Upper lobe of right lung (tissue), 1 donor: ENCODE measurements at regions not wholly inside any gene's neighbourhood (a gene's known extent, or its start where the extent isn't known, plus 50 kb on each side); places are given as distances from the start of the nearest gene placed in this dataset.

Experiments used
- ATAC-seq: fragments of 200-7000 bp; cut with Tn5 transposase; one replicate; pipeline ENCODE4 v1.9.1; 2020; ENCODE audit warnings: mild to moderate bottlenecking, moderate library complexity
- DNase-seq: peaks from one replicate; pipeline ENCODE4 v3.0.0-alpha.2; 2020
- H3K27ac ChIP-seq: fragments of 200-600 bp; one replicate; pipeline ENCODE4 v1.8.0; 2022
- H3K27me3 ChIP-seq: fragments of 200-600 bp; one replicate; pipeline ENCODE4 v1.8.0; 2022; ENCODE audit warnings: mild to moderate bottlenecking
- H3K36me3 ChIP-seq: fragments of 200-600 bp; one replicate; pipeline ENCODE4 v1.8.0; 2022
- H3K4me1 ChIP-seq: fragments of 200-600 bp; one replicate; pipeline ENCODE4 v1.8.0; 2022
- H3K4me3 ChIP-seq: fragments of 200-600 bp; one replicate; pipeline ENCODE4 v1.8.0; 2022; ENCODE audit warnings: mild to moderate bottlenecking
- H3K9me3 ChIP-seq: fragments of 200-600 bp; one replicate; pipeline ENCODE4 v1.8.0; 2022
- intact Hi-C: fragments of 100-400 bp; cut with DNase I; formaldehyde crosslinking; loops from one replicate; pipeline ENCODE4 v1.11.0; 2022
- TF ChIP-seq, protein P1 (sequence below): fragments of 200-600 bp; IDR thresholded peaks from one replicate; pipeline ENCODE4 v1.8.0; 2022; ENCODE audit warnings: antibody characterized with exemption
- donor health status: DM: no; HTN: yes; CAD: no; lungs with severe emphysema.

DNA sequence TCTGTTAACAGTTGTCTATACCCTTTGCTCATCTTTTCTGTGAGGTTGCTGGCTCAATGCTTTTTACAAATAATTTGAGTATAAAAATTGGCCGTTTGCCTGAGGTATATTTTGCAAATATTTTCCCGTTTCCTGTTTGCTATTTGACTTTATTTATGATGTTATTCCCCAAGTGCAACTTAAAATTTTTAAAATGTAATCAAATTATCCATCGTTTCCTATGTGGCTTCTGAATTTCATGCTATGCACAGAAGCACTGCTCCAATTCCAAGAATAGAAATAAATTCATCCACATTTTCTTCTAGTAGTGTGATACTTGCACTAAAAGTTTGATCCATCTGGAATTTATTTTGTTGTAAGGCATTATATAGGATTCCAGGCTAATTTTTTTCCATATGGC lies 123.6 kb downstream of the ZNF608 start:
- ATAC-seq (no peak), DNase-seq (no peak)
- TF ChIP-seq, protein P1, sequence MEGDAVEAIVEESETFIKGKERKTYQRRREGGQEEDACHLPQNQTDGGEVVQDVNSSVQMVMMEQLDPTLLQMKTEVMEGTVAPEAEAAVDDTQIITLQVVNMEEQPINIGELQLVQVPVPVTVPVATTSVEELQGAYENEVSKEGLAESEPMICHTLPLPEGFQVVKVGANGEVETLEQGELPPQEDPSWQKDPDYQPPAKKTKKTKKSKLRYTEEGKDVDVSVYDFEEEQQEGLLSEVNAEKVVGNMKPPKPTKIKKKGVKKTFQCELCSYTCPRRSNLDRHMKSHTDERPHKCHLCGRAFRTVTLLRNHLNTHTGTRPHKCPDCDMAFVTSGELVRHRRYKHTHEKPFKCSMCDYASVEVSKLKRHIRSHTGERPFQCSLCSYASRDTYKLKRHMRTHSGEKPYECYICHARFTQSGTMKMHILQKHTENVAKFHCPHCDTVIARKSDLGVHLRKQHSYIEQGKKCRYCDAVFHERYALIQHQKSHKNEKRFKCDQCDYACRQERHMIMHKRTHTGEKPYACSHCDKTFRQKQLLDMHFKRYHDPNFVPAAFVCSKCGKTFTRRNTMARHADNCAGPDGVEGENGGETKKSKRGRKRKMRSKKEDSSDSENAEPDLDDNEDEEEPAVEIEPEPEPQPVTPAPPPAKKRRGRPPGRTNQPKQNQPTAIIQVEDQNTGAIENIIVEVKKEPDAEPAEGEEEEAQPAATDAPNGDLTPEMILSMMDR: no peak
- no peaks in the 10 kb centered on the region for H3K36me3 ChIP-seq
- intact Hi-C loops: no loop called here
- no peak overlapping the region for H3K4me3 ChIP-seq
- no peak overlapping the region for H3K27ac ChIP-seq
- H3K27me3 ChIP-seq: no peaks in the 10 kb centered on the region
- H3K9me3 ChIP-seq: no peaks in the 10 kb centered on the region
- H3K4me1 ChIP-seq: no peaks in the 10 kb centered on the region

DNA sequence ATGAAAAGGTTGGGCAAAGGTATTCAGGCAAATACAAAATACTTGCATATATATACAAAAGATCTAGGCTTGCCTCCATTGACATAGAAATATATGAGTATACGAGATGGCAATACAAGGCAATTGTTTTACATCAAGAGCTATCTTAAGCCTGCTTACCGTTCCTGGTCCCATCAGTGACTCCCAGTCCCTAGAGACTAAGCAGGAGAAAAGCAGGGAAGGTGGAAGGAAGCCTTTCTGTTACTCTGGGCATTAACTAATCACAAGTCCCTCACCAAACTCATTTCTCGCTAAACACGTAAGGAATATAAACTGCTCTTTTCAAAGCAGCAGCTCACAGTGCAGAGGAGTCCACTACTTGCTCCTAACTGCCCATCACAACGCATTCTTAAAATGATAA lies 125.2 kb downstream of the ZNF608 start:
- intact Hi-C loops: no loop called here
- ATAC-seq (no peak), DNase-seq (no peak)
- H3K4me3 ChIP-seq: no peak overlapping the region
- no peaks in the 10 kb centered on the region for H3K27me3 ChIP-seq
- no peak overlapping the region for H3K27ac ChIP-seq
- no peaks in the 10 kb centered on the region for H3K4me1 ChIP-seq
- no peaks in the 10 kb centered on the region for H3K9me3 ChIP-seq
- TF ChIP-seq, protein P1: no peak
- H3K36me3 ChIP-seq: no peaks in the 10 kb centered on the region

DNA sequence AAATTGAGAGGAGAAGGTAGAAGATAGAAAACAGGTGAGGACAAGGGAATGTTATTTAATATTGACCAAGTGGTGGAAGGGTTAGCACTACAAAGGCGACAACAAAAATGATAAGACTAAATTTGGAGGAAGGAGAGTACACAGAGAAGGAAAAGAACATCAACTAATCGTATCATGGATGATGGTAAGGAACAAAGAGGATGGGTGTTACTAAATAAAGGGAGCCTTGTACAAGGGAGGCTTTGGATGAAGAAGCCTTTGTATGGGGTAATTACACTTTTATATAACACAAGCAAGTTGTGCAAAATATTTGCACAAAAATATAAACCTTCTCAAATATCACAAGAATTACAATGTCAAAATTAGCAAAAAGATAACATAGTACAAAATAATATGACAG lies 125.7 kb downstream of the ZNF608 start:
- TF ChIP-seq, protein P1: no peak
- no peaks in the 10 kb centered on the region for H3K9me3 ChIP-seq
- no peak overlapping the region for H3K4me3 ChIP-seq
- ATAC-seq: no peak
- intact Hi-C loops: no loop called here
- no peaks in the 10 kb centered on the region for H3K27me3 ChIP-seq
- DNase-seq: no peak
- no peak overlapping the region for H3K27ac ChIP-seq
- H3K36me3 ChIP-seq: no peaks in the 10 kb centered on the region
- no peaks in the 10 kb centered on the region for H3K4me1 ChIP-seq

DNA sequence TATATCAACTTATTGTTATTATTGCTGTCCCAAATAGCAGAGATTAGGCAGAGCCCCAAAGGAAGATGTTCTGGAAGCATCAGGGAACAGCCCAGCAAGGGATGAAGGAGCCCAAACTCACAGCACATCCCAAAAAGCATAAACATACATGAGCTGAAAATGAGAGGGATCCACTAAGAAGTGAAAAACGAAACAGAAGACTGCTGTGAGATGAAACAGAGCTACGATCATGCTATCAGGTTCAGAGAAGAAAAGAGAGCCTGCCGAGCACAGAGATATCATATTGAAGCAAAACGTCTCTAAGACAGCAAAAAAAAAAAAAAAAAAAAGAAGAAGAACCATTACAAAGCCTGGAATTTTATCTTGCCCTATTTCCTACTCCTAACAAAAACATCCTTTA lies 127.3 kb downstream of the ZNF608 start:
- DNase-seq: no peak
- Histone ChIP-seq H3K4me3 (no peak overlapping the region), H3K9me3 (no peaks in the 10 kb centered on the region), H3K4me1 (no peaks in the 10 kb centered on the region), H3K36me3 (no peaks in the 10 kb centered on the region), H3K27me3 (no peaks in the 10 kb centered on the region), H3K27ac (no peak overlapping the region)
- no peak for ATAC-seq
- intact Hi-C loops: no loop called here
- TF ChIP-seq, protein P1: no peak

DNA sequence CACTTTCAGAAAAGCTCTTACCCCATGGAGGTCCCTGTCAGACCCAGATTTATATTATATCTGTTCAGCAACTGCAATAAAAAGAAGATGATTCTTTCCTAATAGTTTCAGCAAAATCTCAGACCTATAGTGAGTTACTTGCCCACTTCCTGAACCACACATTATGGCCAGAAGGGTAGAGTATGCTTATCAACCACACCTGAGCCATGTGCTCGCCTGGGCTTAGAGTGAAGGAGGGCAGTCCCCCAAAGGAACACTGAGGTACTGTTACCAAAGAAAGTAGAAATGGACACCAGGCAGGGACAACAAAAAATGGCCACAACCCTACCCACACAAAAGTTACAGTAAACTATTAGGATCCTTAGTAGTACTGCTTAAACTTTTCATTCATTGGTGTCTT lies 128.7 kb downstream of the ZNF608 start:
- Histone ChIP-seq H3K27me3 (no peaks in the 10 kb centered on the region), H3K4me1 (no peaks in the 10 kb centered on the region), H3K9me3 (no peaks in the 10 kb centered on the region), H3K36me3 (no peaks in the 10 kb centered on the region), H3K27ac (no peak overlapping the region), H3K4me3 (no peak overlapping the region)
- ATAC-seq (no peak), DNase-seq (no peak)
- TF ChIP-seq, protein P1: no peak
- intact Hi-C loops: no loop called here

DNA sequence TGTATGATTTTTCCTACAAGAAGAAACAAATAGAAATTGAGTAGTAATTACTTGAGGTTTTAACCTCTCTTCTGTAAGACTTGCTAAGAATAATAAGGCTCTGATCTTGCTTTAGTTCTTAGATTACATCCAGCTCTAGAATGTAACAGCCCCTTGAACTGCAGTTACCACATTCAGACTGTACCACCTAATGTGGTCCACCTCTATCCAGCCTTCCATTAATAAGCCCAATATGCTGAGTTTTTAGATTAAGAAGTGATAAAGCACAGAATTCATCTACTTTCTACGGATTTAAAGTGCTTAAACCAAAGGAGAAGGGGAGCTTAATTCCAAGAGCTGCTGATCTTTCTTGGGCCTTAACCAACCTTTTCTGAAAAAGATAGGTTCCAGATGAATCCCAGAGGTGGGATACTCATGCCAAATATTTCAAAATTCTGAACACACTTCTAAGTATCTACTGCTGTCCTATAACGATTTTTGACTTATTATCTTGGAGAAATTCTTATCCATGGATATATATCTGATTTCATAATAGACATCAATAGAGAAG lies 131.5 kb downstream of the ZNF608 start:
- TF ChIP-seq, protein P1: no peak
- ATAC-seq: no peak
- intact Hi-C loops: no loop called here

More for the DNA sequence above, 131.5 kb downstream of the ZNF608 start:
- Histone ChIP-seq H3K9me3 (no peaks in the 10 kb centered on the region), H3K36me3 (no peaks in the 10 kb centered on the region), H3K27ac (no peak overlapping the region), H3K27me3 (no peaks in the 10 kb centered on the region), H3K4me1 (no peaks in the 10 kb centered on the region), H3K4me3 (no peak overlapping the region)
- DNase-seq: no peak
